ENCODE measurements at regions not wholly inside any gene's neighbourhood (a gene's known extent, or its start where the extent isn't known, plus 50 kb on each side); places are given as distances from the start of the nearest gene placed in this dataset.
"Not testable (repeated sequence)": the region's sequence is repeated elsewhere in the genome, so short reads cannot be mapped to it uniquely, and the experiment has no call there.

DNA sequence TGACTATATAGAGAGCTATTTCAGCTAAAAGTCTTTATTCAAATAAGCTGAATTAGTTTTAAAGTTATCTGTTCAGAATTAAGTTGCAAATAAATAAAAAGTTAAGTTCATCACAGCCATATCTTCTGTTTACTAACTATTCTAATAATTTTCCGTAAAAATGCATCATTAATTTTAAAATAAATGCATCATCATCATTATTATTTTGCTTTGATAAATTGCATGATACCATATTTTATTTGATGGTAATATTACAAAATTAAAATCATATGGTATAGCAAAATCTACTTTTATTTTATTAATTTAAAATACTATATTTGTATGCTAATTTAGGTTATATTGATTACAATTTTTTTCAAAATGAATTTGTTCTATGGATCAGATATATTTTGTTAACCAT is 357.3 kb upstream of the NDST4 start:
- TF ChIP-seq, protein P1, sequence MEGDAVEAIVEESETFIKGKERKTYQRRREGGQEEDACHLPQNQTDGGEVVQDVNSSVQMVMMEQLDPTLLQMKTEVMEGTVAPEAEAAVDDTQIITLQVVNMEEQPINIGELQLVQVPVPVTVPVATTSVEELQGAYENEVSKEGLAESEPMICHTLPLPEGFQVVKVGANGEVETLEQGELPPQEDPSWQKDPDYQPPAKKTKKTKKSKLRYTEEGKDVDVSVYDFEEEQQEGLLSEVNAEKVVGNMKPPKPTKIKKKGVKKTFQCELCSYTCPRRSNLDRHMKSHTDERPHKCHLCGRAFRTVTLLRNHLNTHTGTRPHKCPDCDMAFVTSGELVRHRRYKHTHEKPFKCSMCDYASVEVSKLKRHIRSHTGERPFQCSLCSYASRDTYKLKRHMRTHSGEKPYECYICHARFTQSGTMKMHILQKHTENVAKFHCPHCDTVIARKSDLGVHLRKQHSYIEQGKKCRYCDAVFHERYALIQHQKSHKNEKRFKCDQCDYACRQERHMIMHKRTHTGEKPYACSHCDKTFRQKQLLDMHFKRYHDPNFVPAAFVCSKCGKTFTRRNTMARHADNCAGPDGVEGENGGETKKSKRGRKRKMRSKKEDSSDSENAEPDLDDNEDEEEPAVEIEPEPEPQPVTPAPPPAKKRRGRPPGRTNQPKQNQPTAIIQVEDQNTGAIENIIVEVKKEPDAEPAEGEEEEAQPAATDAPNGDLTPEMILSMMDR (IDR thresholded peaks at IDR 0.05; ENCODE audit: insufficient read depth, low read length): no peak
- DNase-seq (ENCODE audit: low read depth): no peak
- no peak overlapping the region for H3K4me3 ChIP-seq (ENCODE audit: low read depth, low read length)

DNA sequence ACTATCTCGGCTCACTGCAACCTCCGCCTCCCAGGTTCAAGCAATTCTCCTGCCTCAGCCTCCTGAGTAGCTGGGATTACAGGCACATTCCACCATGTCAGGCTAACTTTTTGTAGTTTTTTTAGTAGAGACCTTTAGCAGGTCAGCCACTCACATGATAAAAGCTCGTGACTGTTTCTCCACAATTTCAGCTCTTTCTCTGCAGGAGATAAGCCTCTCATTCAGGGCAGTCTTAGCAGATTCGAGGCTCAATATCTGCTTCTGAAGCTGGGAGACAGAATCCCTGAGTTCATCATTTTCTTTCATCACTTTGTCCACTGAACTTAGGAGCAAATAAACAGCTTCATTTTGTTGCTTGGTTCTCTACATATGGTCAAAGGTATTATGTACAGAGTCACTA is 345.9 kb upstream of the NDST4 start:
- not testable (repeated sequence) for H3K4me3 ChIP-seq (ENCODE audit: low read depth, low read length); DNase-seq (ENCODE audit: low read depth)

DNA sequence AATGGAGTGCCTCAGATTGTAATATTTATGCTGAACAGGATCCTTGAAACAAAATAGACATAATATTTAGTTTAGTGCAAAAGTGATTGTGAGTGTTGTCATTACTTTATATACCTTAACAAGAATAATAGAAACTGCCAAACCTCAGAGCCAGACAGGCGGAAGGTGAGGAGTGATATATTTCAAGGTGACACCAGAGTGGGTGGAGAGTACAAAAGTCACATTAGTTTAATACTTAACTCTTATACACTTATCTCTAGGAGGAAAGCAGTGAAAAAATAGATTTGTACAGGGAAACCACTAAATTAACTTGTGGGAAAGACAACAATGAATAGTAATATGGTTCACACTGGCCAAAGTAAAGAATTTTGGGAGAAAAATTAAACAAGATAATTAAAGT is 342.8 kb upstream of the NDST4 start:
- TF ChIP-seq, protein P1 (IDR thresholded peaks at IDR 0.05; ENCODE audit: insufficient read depth, low read length): no peak
- no peak overlapping the region for H3K4me3 ChIP-seq (ENCODE audit: low read depth, low read length)
- DNase-seq (ENCODE audit: low read depth): no peak

DNA sequence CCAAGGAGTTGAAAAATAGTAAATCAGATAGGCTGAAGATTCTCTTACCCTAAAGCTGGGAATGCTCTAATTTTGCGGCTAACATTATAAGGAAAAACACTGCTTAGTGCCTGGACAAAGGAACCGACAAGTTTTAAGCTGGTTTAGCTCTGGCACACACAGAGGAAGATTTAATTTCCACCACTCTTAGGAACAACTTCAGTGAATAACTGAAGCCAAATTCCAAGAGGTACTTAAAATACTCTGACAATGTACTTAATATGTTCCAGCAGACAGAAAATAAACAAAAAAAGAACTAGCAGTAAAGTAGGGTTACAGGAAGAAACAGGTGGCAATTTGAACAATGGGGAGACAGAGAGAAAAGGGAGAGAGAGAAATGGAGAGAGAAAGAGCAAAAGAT is 340.8 kb upstream of the NDST4 start:
- TF ChIP-seq, protein P1 (IDR thresholded peaks at IDR 0.05; ENCODE audit: insufficient read depth, low read length): no peak
- H3K4me3 ChIP-seq (ENCODE audit: low read depth, low read length): no peak overlapping the region
- DNase-seq (ENCODE audit: low read depth): no peak

DNA sequence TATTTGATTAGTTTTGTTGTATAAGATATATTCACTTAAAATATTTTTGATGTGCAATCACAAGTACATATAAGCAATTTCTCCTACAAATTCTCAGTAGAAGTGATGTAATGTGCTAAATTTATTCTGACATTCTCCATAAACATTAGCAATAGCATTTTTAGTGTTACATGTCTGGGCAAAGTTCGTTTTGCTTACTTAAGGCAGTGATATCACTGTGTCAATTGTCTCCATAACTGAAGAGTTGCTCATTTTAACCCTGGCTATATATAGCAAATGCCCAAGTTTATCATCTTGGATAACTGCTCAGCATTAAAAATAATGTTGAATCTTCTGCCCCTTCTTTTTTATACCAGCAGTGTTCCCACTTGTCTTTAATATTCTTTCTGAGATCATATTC is 340.0 kb upstream of the NDST4 start:
- no peak for DNase-seq (ENCODE audit: low read depth)
- H3K4me3 ChIP-seq (ENCODE audit: low read depth, low read length): no peak overlapping the region
- TF ChIP-seq, protein P1 (IDR thresholded peaks at IDR 0.05; ENCODE audit: insufficient read depth, low read length): no peak

DNA sequence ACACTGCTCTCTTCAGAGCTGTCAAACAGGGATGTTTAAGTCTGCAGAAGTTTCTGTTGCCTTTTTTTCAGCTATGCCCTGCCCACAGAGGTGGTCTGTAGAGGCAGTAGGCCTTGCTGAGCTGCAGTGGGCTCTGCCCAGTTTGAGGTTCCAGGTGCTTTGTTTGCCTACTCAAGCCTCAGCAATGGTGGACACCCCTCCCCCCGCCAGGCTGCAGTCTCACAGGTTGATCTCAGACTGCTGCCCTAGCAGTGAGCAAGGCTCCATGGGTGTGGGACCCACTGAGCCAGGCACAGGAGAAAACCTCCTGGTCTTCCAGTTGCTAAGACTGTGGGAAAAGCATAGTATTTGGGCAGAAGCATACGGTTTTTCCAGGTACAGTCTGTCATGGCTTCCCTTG is 338.8 kb upstream of the NDST4 start:
- DNase-seq (ENCODE audit: low read depth); H3K4me3 ChIP-seq (ENCODE audit: low read depth, low read length): not testable (repeated sequence)

DNA sequence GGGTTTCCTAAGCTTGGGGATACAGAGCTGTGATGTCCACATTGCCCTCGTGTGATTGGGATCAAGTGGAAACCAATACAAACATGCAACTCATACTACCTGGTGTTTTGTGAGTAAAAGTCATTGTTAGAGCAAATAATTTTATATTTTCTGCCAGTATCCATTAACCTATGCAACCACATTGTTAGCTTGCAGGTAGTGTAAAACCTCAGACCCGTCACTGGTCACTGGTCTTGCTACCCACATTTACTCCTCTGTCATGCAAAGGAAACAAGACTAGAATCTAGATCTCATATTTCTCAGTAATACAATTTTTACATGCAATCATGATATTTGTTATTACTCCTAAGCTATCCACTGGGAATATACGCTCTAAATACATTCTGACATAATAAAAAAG is 324.3 kb upstream of the NDST4 start:
- no peak overlapping the region for H3K4me3 ChIP-seq (ENCODE audit: low read depth, low read length)
- TF ChIP-seq, protein P1 (IDR thresholded peaks at IDR 0.05; ENCODE audit: insufficient read depth, low read length): no peak
- DNase-seq (ENCODE audit: low read depth): no peak

DNA sequence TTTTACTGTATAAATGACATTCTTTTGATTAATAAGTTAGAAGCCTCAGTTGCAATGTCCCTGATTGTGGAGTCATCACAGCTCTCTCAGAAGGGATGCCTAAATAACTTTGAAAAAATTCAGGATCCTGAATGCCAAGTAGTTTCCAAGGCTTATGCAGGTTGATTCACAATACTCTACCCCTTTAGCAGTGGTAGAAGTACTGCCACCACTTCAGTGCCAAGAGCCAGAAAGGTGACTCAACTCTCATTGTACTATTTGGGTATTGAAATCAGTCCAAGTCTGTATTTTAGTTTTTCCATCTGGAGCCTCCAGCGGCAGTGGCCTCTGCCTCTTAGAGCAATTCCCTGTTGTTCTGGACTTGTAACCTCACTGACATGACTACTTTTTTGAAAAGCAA is 320.1 kb upstream of the NDST4 start:
- DNase-seq (ENCODE audit: low read depth): no peak
- TF ChIP-seq, protein P1 (IDR thresholded peaks at IDR 0.05; ENCODE audit: insufficient read depth, low read length): no peak
- H3K4me3 ChIP-seq (ENCODE audit: low read depth, low read length): no peak overlapping the region

All from fibroblast of the aortic adventitia (primary cell).